B cell (primary cell): ENCODE measurements at regions not wholly inside any gene's neighbourhood (a gene's known extent, or its start where the extent isn't known, plus 50 kb on each side); places are given as distances from the start of the nearest gene placed in this dataset.

ENCODE experiments used
- ATAC-seq: fragments of 200-7000 bp; cut with Tn5 transposase; one replicate; pipeline ENCODE4 v1.10.0; 2021; ENCODE audit warnings: low read depth, mild to moderate bottlenecking, moderate number of reproducible peaks, moderate library complexity
- CTCF ChIA-PET: fragments of 350-600 bp; sonication (Branson Sonifier 250); formaldehyde crosslinking; loops from one replicate; lab custom pipeline; 2021; ENCODE audit warnings: antibody characterized with exemption, inconsistent platforms; lab: Charles Lee
- POLR2A ChIA-PET: fragments of 350-600 bp; sonication (Branson Sonifier 250); formaldehyde crosslinking; loops from one replicate; lab custom pipeline; 2021; ENCODE audit warnings: antibody characterized with exemption; lab: Charles Lee
- DNase-seq: peaks from one replicate; pipeline ENCODE4 v3.0.0; 2013
- H2AFZ ChIP-seq: 2 replicates; pipeline ENCODE4 v1.6.1; 2012; ENCODE audit warnings: mild to moderate bottlenecking, low read depth, low read length; ENCODE audit not compliant: insufficient read depth, poor library complexity, severe bottlenecking
- H3K27ac ChIP-seq, 2 donors: 1 replicate in 1 of 2; 2 replicates in 1 of 2; pipeline ENCODE4 v1.5.1; 2012 to 2013; ENCODE audit warnings: low read length in 2 of 2, mild to moderate bottlenecking in 2 of 2, moderate library complexity in 1 of 2
- H3K27me3 ChIP-seq, 4 experiments: fragments of 200-600 bp in 1 of 4; sonication (generic) in 1 of 4; replicated peaks in 1 of 4; 1 replicate in 2 of 4; 2 replicates in 2 of 4; pipeline versions ENCODE4 v1.6.1 to v1.7.0; 2013 to 2016; ENCODE audit warnings: low read length in 3 of 4, mild to moderate bottlenecking in 2 of 4, mixed read lengths in 1 of 4, moderate library complexity in 1 of 4; ENCODE audit not compliant: insufficient read depth in 4 of 4, control insufficient read depth in 3 of 4; ENCODE audit errors: control extremely low read depth in 1 of 4
- H3K36me3 ChIP-seq, 2 experiments: replicated peaks in 1 of 2; 1 replicate in 1 of 2; 2 replicates in 1 of 2; pipeline versions ENCODE4 v1.6.1 to v1.7.1; 2013; ENCODE audit warnings: low read length in 1 of 2; ENCODE audit not compliant: insufficient read depth in 2 of 2, control insufficient read depth in 1 of 2; ENCODE audit errors: control extremely low read depth in 1 of 2, extremely low read depth in 1 of 2
- H3K4me1 ChIP-seq, 2 donors: fragments of 200-600 bp in 1 of 2; sonication (generic) in 1 of 2; 1 replicate in 1 of 2; 2 replicates in 1 of 2; pipeline versions ENCODE4 v1.5.1 to v1.6.1; 2013 to 2017; ENCODE audit warnings: low read length in 2 of 2; ENCODE audit not compliant: control insufficient read depth in 2 of 2, insufficient read depth in 2 of 2
- H3K4me2 ChIP-seq: replicated peaks from 2 replicates; pipeline ENCODE3; 2012; ENCODE audit warnings: mild to moderate bottlenecking, low read depth, low read length; ENCODE audit not compliant: poor library complexity, severe bottlenecking
- H3K4me3 ChIP-seq, 5 experiments: fragments of 200-600 bp in 1 of 5; sonication (generic) in 1 of 5; 1 replicate in 3 of 5; 2 replicates in 2 of 5; pipeline versions ENCODE4 v1.5.1 to v1.7.0; 2011 to 2016; ENCODE audit warnings: low read length in 4 of 5, mild to moderate bottlenecking in 4 of 5, low read depth in 2 of 5, control low read depth in 1 of 5, moderate library complexity in 1 of 5; ENCODE audit not compliant: insufficient read depth in 1 of 5; ENCODE audit errors: control extremely low read depth in 1 of 5, extremely low read depth in 1 of 5
- H3K79me2 ChIP-seq: fragments of 200-600 bp; sonication (generic); one replicate; pipeline ENCODE4 v1.6.0; 2016; ENCODE audit warnings: low read length; ENCODE audit not compliant: control insufficient read depth, insufficient read depth
- H3K9ac ChIP-seq: fragments of 200-600 bp; sonication (generic); 2 replicates; pipeline ENCODE4 v1.6.1; 2017; ENCODE audit warnings: mild to moderate bottlenecking, low read length, moderate library complexity
- H3K9me3 ChIP-seq, 3 donors: one replicate each; pipeline versions ENCODE4 v1.6.1 to v1.7.1; 2013; ENCODE audit warnings: low read length in 2 of 3; ENCODE audit not compliant: control insufficient read depth in 2 of 3, insufficient read depth in 1 of 3; ENCODE audit errors: control extremely low read depth in 1 of 3
- H4K20me1 ChIP-seq: 2 replicates; pipeline ENCODE4 v1.6.0; 2012; ENCODE audit warnings: mild to moderate bottlenecking, low read length; ENCODE audit not compliant: insufficient read depth, control insufficient read depth, poor library complexity, severe bottlenecking
- H3K27ac Mint-ChIP-seq: one replicate; pipeline ENCODE4 v1.8.0; 2021; ENCODE audit warnings: mixed read lengths
- H3K27me3 Mint-ChIP-seq: one replicate; pipeline ENCODE4 v1.8.0; 2021; ENCODE audit warnings: mixed read lengths
- H3K4me1 Mint-ChIP-seq: one replicate; pipeline ENCODE4 v1.8.0; 2021; ENCODE audit warnings: mixed read lengths
- H3K4me3 Mint-ChIP-seq: one replicate; pipeline ENCODE4 v1.8.0; 2021; ENCODE audit warnings: mixed read lengths
- H3K9me3 Mint-ChIP-seq: one replicate; pipeline ENCODE4 v1.8.0; 2022; ENCODE audit warnings: mixed read lengths; ENCODE audit not compliant: insufficient read depth
- EZH2 ChIP-seq: IDR thresholded peaks from 2 replicates; pipeline ENCODE4 v1.6.1; 2012; ENCODE audit warnings: borderline replicate concordance, low read depth, mild to moderate bottlenecking, moderate library complexity, low read length; ENCODE audit not compliant: insufficient read depth, poor library complexity, severe bottlenecking
- WGBS: methylation state at CpG from one replicate; pipeline ENCODE4 v1.1.5; 2013; ENCODE audit warnings: missing lambda C conversion rate; ENCODE audit not compliant: insufficient coverage; 5-methylcytosine and 5-hydroxymethylcytosine counted together
- intact Hi-C: fragments of 100-400 bp; cut with micrococcal nuclease; formaldehyde crosslinking; loops from one replicate; pipeline ENCODE4 v1.10.0; 2022
- TF ChIP-seq, protein P1 (sequence below): fragments of 200-600 bp; IDR thresholded peaks from one replicate; pipeline ENCODE4 v1.8.0; 2022; ENCODE audit warnings: antibody characterized with exemption, mild to moderate bottlenecking

DNA sequence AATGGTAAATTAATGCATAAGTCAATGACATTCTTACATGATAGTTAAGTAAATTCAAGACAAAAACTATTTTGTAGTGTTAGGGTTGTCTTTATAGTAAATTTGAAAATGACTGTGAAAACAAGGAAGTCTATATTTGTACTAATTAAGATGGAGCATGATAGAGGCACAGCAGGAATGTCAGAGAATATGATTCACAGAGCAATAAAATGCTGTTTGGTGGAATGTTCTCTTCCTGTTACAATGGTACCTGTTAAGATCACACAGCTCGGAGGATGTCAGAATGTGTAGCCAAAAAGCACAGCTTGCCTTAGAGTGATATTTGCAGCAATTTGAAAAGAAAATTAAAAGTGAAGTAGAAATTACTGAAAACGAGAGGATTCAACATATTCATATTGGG lies 2339.7 kb upstream of the RAG2 start:
- H3K36me3 ChIP-seq = no peaks in the 10 kb centered on the region
- H3K79me2 ChIP-seq = no peaks in the 10 kb centered on the region
- no peaks in the 10 kb centered on the region for H3K27me3 Mint-ChIP-seq
- no peak overlapping the region for H3K4me3 ChIP-seq
- no peak for TF ChIP-seq EZH2
- TF ChIP-seq, protein P1, sequence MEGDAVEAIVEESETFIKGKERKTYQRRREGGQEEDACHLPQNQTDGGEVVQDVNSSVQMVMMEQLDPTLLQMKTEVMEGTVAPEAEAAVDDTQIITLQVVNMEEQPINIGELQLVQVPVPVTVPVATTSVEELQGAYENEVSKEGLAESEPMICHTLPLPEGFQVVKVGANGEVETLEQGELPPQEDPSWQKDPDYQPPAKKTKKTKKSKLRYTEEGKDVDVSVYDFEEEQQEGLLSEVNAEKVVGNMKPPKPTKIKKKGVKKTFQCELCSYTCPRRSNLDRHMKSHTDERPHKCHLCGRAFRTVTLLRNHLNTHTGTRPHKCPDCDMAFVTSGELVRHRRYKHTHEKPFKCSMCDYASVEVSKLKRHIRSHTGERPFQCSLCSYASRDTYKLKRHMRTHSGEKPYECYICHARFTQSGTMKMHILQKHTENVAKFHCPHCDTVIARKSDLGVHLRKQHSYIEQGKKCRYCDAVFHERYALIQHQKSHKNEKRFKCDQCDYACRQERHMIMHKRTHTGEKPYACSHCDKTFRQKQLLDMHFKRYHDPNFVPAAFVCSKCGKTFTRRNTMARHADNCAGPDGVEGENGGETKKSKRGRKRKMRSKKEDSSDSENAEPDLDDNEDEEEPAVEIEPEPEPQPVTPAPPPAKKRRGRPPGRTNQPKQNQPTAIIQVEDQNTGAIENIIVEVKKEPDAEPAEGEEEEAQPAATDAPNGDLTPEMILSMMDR = no peak
- no peaks in the 10 kb centered on the region for H3K9me3 Mint-ChIP-seq
- WGBS = 83% methylated on average over 1 of the region's 2 CpGs
- POLR2A ChIA-PET = no interaction called here
- ATAC-seq (no peak), DNase-seq (no peak)
- H3K4me2 ChIP-seq = no peak overlapping the region
- no peaks in the 10 kb centered on the region for H3K27me3 ChIP-seq
- CTCF ChIA-PET = no interaction called here
- H3K9ac ChIP-seq = no peak overlapping the region
- H3K4me1 Mint-ChIP-seq = no peaks in the 10 kb centered on the region
- no peak overlapping the region for H3K4me3 Mint-ChIP-seq
- no peaks in the 10 kb centered on the region for H3K9me3 ChIP-seq
- no peak overlapping the region for H2AFZ ChIP-seq
- intact Hi-C loops = no loop called here
- no peak overlapping the region for H3K27ac Mint-ChIP-seq
- H3K27ac ChIP-seq = no peak overlapping the region
- no peaks in the 10 kb centered on the region for H3K4me1 ChIP-seq
- no peaks in the 10 kb centered on the region for H4K20me1 ChIP-seq

DNA sequence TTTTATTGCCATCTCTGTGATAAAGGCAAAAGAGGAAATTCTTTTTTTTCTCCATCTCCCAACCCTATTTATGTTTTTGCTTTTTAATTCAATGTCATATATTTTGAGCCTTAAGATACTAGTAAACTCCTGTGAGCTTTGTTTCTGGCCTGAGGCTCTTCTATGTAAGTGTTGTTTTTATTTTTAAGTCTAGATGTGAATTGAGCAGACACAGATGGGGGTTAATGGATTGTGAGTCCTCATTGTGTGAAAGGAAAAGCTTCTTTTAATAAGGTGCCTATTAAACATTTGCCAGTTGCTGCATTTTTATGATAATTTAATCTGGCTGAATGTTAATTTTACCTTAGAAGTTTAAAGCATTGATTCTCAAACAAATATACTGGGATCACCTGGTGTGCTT lies 2337.9 kb upstream of the RAG2 start:
- H3K9me3 ChIP-seq = peaks cover 0 to 1% (median 0%) of the 10 kb centered on the region in 3 donors
- TF ChIP-seq EZH2 = no peak
- TF ChIP-seq, protein P1 = no peak
- H3K27me3 ChIP-seq = no peaks in the 10 kb centered on the region
- intact Hi-C loops = no loop called here
- H4K20me1 ChIP-seq = no peaks in the 10 kb centered on the region
- H3K4me2 ChIP-seq = no peak overlapping the region
- H3K27ac ChIP-seq = no peak overlapping the region
- ATAC-seq = no peak
- Mint-ChIP-seq H3K9me3 (peaks cover 3% of the 10 kb centered on the region), H3K4me3 (no peak overlapping the region), H3K4me1 (no peaks in the 10 kb centered on the region), H3K27ac (no peak overlapping the region), H3K27me3 (no peaks in the 10 kb centered on the region)
- no peak overlapping the region for H3K9ac ChIP-seq
- CTCF ChIA-PET = no interaction called here
- POLR2A ChIA-PET = no interaction called here
- no peaks in the 10 kb centered on the region for H3K36me3 ChIP-seq
- H3K4me1 ChIP-seq = no peaks in the 10 kb centered on the region
- no peak for DNase-seq
- H3K79me2 ChIP-seq = no peaks in the 10 kb centered on the region
- H3K4me3 ChIP-seq = no peak overlapping the region
- H2AFZ ChIP-seq = no peak overlapping the region
